ENCODE measurements at regions not wholly inside any gene's neighbourhood (a gene's known extent, or its start where the extent isn't known, plus 50 kb on each side); places are given as distances from the start of the nearest gene placed in this dataset.

GRCh38 chr19:28999724-29000433 is 213.1 kb downstream of the UQCRFS1 start:
- TF ChIP-seq BCL3 (IDR thresholded peaks at IDR 0.05; ENCODE audit: borderline replicate concordance, insufficient read depth, low read depth, low read length, poor library complexity, severe bottlenecking) = no peak
- TF ChIP-seq CTCF (IDR thresholded peaks at IDR 0.05 in 2 of 3, conservative IDR thresholded peaks at IDR 0.05 in 1 of 3; ENCODE audit: control insufficient read depth in 2 of 3, extremely low read depth in 1 of 3, insufficient read depth in 1 of 3, low read depth in 3 of 3, low read length in 3 of 3) = no peak
- no peak for TF ChIP-seq MEF2B (IDR thresholded peaks at IDR 0.05; ENCODE audit: partially characterized antibody, poor library complexity, severe bottlenecking)
